ENCODE measurements at regions not wholly inside any gene's neighbourhood (a gene's known extent, or its start where the extent isn't known, plus 50 kb on each side); places are given as distances from the start of the nearest gene placed in this dataset.

DNA sequence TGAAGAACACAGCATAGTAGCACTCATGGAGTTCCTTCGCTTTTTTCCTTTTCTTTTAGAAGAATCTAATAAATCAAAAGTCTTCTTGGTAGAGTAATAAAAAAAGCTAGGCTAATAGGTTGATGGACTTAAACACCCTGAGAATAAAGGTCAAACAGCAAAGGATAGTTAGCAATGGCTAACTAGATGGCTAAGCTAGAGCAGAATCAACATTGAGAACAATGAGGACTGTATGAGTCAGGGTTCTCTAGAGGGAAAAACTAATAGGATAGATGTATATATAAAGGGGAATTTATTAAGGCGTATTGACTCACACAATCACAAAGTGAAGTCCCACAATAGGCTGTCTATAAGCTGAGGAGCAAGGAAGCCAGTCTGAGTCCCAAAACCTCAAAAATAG is 550.9 kb downstream of the GLUD2 start:
- Histone ChIP-seq H3K9me3 (ENCODE audit: control insufficient read depth in 4 of 4, low read length in 3 of 4) (no peaks in the 10 kb centered on the region), H3K27ac (ENCODE audit: low read depth in 1 of 2, low read length in 2 of 2) (no peak overlapping the region), H3K4me3 (ENCODE audit: low read depth in 1 of 3, low read length in 3 of 3) (no peak overlapping the region), H3K27me3 (ENCODE audit: control insufficient read depth in 4 of 4, insufficient read depth in 4 of 4, low read length in 3 of 4) (no peaks in the 10 kb centered on the region), H3K36me3 (ENCODE audit: control insufficient read depth in 4 of 4, insufficient read depth in 3 of 4, low read depth in 1 of 4, low read length in 3 of 4) (no peaks in the 10 kb centered on the region), H3K4me1 (ENCODE audit: control insufficient read depth in 4 of 4, insufficient read depth in 4 of 4, low read length in 3 of 4) (no peaks in the 10 kb centered on the region), H3K9ac (ENCODE audit: low read depth in 1 of 2, low read length in 2 of 2) (no peak overlapping the region)
- no peak for DNase-seq (ENCODE audit: low spot score)
- TF ChIP-seq SP1 (IDR thresholded peaks at IDR 0.05) (no peak), ATF3 (IDR thresholded peaks at IDR 0.05) (no peak), GABPA (IDR thresholded peaks at IDR 0.05 in 1 of 2, conservative IDR thresholded peaks at IDR 0.05 in 1 of 2) (no peak), FOXA1 (IDR thresholded peaks at IDR 0.05) (no peak), JUND (IDR thresholded peaks at IDR 0.05) (no peak), TAF1 (conservative IDR thresholded peaks at IDR 0.05) (no peak), HNF4G (IDR thresholded peaks at IDR 0.05) (no peak), EGR1 (IDR thresholded peaks at IDR 0.05; ENCODE audit: low read depth in 2 of 2) (no peak), RAD21 (IDR thresholded peaks at IDR 0.05) (no peak), RXRA (IDR thresholded peaks at IDR 0.05) (no peak), YY1 (IDR thresholded peaks at IDR 0.05) (no peak), FOXA2 (IDR thresholded peaks at IDR 0.05) (no peak), HNF4A (conservative IDR thresholded peaks at IDR 0.05) (no peak), REST (IDR thresholded peaks at IDR 0.05) (no peak)
- TF ChIP-seq, protein P1, sequence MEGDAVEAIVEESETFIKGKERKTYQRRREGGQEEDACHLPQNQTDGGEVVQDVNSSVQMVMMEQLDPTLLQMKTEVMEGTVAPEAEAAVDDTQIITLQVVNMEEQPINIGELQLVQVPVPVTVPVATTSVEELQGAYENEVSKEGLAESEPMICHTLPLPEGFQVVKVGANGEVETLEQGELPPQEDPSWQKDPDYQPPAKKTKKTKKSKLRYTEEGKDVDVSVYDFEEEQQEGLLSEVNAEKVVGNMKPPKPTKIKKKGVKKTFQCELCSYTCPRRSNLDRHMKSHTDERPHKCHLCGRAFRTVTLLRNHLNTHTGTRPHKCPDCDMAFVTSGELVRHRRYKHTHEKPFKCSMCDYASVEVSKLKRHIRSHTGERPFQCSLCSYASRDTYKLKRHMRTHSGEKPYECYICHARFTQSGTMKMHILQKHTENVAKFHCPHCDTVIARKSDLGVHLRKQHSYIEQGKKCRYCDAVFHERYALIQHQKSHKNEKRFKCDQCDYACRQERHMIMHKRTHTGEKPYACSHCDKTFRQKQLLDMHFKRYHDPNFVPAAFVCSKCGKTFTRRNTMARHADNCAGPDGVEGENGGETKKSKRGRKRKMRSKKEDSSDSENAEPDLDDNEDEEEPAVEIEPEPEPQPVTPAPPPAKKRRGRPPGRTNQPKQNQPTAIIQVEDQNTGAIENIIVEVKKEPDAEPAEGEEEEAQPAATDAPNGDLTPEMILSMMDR (IDR thresholded peaks at IDR 0.05; ENCODE audit: low read depth, low read length, missing input control), result no peak
- TF ChIP-seq, protein P2, sequence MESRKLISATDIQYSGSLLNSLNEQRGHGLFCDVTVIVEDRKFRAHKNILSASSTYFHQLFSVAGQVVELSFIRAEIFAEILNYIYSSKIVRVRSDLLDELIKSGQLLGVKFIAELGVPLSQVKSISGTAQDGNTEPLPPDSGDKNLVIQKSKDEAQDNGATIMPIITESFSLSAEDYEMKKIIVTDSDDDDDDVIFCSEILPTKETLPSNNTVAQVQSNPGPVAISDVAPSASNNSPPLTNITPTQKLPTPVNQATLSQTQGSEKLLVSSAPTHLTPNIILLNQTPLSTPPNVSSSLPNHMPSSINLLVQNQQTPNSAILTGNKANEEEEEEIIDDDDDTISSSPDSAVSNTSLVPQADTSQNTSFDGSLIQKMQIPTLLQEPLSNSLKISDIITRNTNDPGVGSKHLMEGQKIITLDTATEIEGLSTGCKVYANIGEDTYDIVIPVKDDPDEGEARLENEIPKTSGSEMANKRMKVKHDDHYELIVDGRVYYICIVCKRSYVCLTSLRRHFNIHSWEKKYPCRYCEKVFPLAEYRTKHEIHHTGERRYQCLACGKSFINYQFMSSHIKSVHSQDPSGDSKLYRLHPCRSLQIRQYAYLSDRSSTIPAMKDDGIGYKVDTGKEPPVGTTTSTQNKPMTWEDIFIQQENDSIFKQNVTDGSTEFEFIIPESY (IDR thresholded peaks at IDR 0.05), result no peak
- 93% methylated on average over 2 of the region's 2 CpGs for WGBS

- WGBS, result 82% methylated on average over 2 of the region's 2 CpGs
- Histone ChIP-seq H3K9me3 (ENCODE audit: control insufficient read depth in 4 of 4, low read length in 3 of 4) (no peaks in the 10 kb centered on the region), H3K36me3 (ENCODE audit: control insufficient read depth in 4 of 4, insufficient read depth in 3 of 4, low read depth in 1 of 4, low read length in 3 of 4) (no peaks in the 10 kb centered on the region), H3K27me3 (ENCODE audit: control insufficient read depth in 4 of 4, insufficient read depth in 4 of 4, low read length in 3 of 4) (no peaks in the 10 kb centered on the region), H3K4me1 (ENCODE audit: control insufficient read depth in 4 of 4, insufficient read depth in 4 of 4, low read length in 3 of 4) (no peaks in the 10 kb centered on the region), H3K9ac (ENCODE audit: low read depth in 1 of 2, low read length in 2 of 2) (no peak overlapping the region), H3K4me3 (ENCODE audit: low read depth in 1 of 3, low read length in 3 of 3) (no peak overlapping the region), H3K27ac (ENCODE audit: low read depth in 1 of 2, low read length in 2 of 2) (no peak overlapping the region)
- no peak for DNase-seq (ENCODE audit: low spot score)
- TF ChIP-seq ATF3 (IDR thresholded peaks at IDR 0.05) (no peak), GABPA (IDR thresholded peaks at IDR 0.05 in 1 of 2, conservative IDR thresholded peaks at IDR 0.05 in 1 of 2) (no peak), HNF4G (IDR thresholded peaks at IDR 0.05) (no peak), FOXA2 (IDR thresholded peaks at IDR 0.05) (no peak), RXRA (IDR thresholded peaks at IDR 0.05) (no peak)
Measured at GRCh38 chrX:121635141-121635540, 587.7 kb downstream of the GLUD2 start.
